ENCODE measurements at regions not wholly inside any gene's neighbourhood (a gene's known extent, or its start where the extent isn't known, plus 50 kb on each side); places are given as distances from the start of the nearest gene placed in this dataset.

DNA sequence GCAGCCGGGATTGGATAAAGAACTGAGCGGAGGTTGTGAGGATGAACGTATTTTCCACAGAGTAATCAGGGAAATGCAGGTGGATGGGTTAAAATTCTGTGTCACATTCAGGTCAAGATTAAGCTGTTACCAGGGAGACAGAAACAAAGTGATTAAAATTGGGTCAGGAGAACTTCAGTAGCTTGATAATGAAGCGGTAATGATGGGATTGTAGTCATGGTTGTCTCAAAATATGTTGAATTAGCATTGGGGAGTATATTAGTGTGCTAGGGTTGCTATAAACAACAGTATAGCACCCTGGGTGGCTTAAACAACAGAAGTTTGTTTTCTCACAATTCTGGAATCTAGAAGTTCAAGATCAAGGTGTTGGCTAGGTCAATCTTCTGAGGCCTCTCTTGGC is 155.5 kb downstream of the GJA1 start:
- TF ChIP-seq ELF1 (tag; IDR thresholded peaks at IDR 0.05) (no peak), MAFG (tag; conservative IDR thresholded peaks at IDR 0.05) (no peak), IRF2 (CRISPR knock-in tag; IDR thresholded peaks at IDR 0.05) (no peak), NCOA2 (IDR thresholded peaks at IDR 0.05; ENCODE audit: partially characterized antibody in 2 of 2) (no peak)

All from K562 (cell line).